HuH-7 (cell line): ENCODE measurements at regions not wholly inside any gene's neighbourhood (a gene's known extent, or its start where the extent isn't known, plus 50 kb on each side); places are given as distances from the start of the nearest gene placed in this dataset.
"Not testable (repeated sequence)": the region's sequence is repeated elsewhere in the genome, so short reads cannot be mapped to it uniquely, and the experiment has no call there.

ENCODE experiments used
- DNase-seq: peaks from one replicate; pipeline ENCODE4 v3.0.0; 2011; ENCODE audit warnings: low spot score

- no peak for DNase-seq
Observed at GRCh38 chr2:72031346-72032110, 116.1 kb downstream of the CYP26B1 start.

GRCh38 chr2:72028996-72029395 is 118.7 kb downstream of the CYP26B1 start:
- DNase-seq = no peak

- no peak for DNase-seq
Observed at GRCh38 chr2:72028351-72028995, 119.2 kb downstream of the CYP26B1 start.

GRCh38 chr2:72027426-72028161 is 120.1 kb downstream of the CYP26B1 start:
- DNase-seq = no peak

- DNase-seq = no peak
Observed at GRCh38 chr2:72026819-72027425, 120.7 kb downstream of the CYP26B1 start.

GRCh38 chr2:72024451-72025175 is 123.0 kb downstream of the CYP26B1 start:
- DNase-seq = no peak

- no peak for DNase-seq
Observed at GRCh38 chr2:72023678-72024390, 123.8 kb downstream of the CYP26B1 start.

GRCh38 chr2:72021371-72021770 is 126.3 kb downstream of the CYP26B1 start:
- DNase-seq = not testable (repeated sequence)

- DNase-seq = no peak
Observed at GRCh38 chr2:72015266-72015665, 132.4 kb downstream of the CYP26B1 start.

GRCh38 chr2:72014831-72015230 is 132.8 kb downstream of the CYP26B1 start:
- no peak for DNase-seq

- DNase-seq = no peak
Observed at GRCh38 chr2:72013726-72014125, 133.9 kb downstream of the CYP26B1 start.

GRCh38 chr2:72012886-72013574 is 134.6 kb downstream of the CYP26B1 start:
- DNase-seq = no peak

GRCh38 chr2:72011791-72012190 is 135.9 kb downstream of the CYP26B1 start:
- no peak for DNase-seq

GRCh38 chr2:72011370-72011689 is 136.3 kb downstream of the CYP26B1 start:
- DNase-seq = no peak

- no peak for DNase-seq
Observed at GRCh38 chr2:72010647-72011369, 136.9 kb downstream of the CYP26B1 start.

- DNase-seq = no peak
Observed at GRCh38 chr2:72008608-72009007, 139.1 kb downstream of the CYP26B1 start.

GRCh38 chr2:72007402-72007801 is 140.3 kb downstream of the CYP26B1 start:
- DNase-seq = no peak

GRCh38 chr2:72006188-72006736 is 141.4 kb downstream of the CYP26B1 start:
- no peak for DNase-seq

GRCh38 chr2:72004976-72005375 is 142.7 kb downstream of the CYP26B1 start:
- DNase-seq = no peak
